A549 (cell line): ENCODE measurements at regions not wholly inside any gene's neighbourhood (a gene's known extent, or its start where the extent isn't known, plus 50 kb on each side); places are given as distances from the start of the nearest gene placed in this dataset.

Source experiments
- POLR2A ChIP-seq: IDR thresholded peaks from 2 replicates; pipeline ENCODE4 v1.6.1; 2012; ENCODE audit warnings: mild to moderate bottlenecking, low read length
- RNF2 ChIP-seq: fragments of 200-600 bp; sonication (generic); IDR thresholded peaks from 2 replicates; pipeline ENCODE4 v1.6.1; 2016; ENCODE audit warnings: low read depth, mild to moderate bottlenecking, antibody characterized with exemption, moderate library complexity, borderline replicate concordance
- ZC3H11A ChIP-seq: fragments of 450-650 bp; IDR thresholded peaks from 2 replicates; pipeline ENCODE4 v1.6.1; 2014; ENCODE audit warnings: antibody characterized with exemption, mild to moderate bottlenecking
- TF ChIP-seq, protein P1 (sequence below): fragments of 150-350 bp; IDR thresholded peaks from 2 replicates; pipeline ENCODE4 v1.6.1; 2014; ENCODE audit warnings: low read depth, mild to moderate bottlenecking, low read length
- TF ChIP-seq, protein P2 (sequence below): fragments of >200 bp; sonication (Bioruptor Twin); formaldehyde crosslinking; IDR thresholded peaks from 3 replicates; pipeline ENCODE4 v1.5.1; 2016

DNA sequence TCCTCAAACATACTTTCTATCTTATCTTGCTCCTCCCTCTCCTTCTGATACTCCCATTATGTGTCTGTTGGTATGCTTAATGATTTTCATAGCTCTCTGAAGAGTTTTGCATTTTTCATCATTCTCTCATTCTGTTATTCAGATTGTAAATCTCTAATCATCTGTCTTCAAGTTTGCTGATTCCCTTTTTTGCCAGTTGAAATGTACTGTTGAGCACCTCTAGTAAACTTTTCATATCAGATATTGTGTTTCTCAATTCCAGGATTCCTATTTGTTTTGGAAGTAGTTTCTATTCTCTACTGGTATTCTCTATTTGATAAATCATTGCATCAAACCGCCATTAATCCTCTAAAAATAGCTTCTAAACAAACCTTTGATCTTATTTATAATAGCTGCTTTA is 387.7 kb downstream of the PAX1 start:
- TF ChIP-seq, protein P1, sequence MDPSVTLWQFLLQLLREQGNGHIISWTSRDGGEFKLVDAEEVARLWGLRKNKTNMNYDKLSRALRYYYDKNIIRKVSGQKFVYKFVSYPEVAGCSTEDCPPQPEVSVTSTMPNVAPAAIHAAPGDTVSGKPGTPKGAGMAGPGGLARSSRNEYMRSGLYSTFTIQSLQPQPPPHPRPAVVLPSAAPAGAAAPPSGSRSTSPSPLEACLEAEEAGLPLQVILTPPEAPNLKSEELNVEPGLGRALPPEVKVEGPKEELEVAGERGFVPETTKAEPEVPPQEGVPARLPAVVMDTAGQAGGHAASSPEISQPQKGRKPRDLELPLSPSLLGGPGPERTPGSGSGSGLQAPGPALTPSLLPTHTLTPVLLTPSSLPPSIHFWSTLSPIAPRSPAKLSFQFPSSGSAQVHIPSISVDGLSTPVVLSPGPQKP, result no peak
- TF ChIP-seq RNF2 (no peak), POLR2A (no peak), ZC3H11A (no peak)
- TF ChIP-seq, protein P2, sequence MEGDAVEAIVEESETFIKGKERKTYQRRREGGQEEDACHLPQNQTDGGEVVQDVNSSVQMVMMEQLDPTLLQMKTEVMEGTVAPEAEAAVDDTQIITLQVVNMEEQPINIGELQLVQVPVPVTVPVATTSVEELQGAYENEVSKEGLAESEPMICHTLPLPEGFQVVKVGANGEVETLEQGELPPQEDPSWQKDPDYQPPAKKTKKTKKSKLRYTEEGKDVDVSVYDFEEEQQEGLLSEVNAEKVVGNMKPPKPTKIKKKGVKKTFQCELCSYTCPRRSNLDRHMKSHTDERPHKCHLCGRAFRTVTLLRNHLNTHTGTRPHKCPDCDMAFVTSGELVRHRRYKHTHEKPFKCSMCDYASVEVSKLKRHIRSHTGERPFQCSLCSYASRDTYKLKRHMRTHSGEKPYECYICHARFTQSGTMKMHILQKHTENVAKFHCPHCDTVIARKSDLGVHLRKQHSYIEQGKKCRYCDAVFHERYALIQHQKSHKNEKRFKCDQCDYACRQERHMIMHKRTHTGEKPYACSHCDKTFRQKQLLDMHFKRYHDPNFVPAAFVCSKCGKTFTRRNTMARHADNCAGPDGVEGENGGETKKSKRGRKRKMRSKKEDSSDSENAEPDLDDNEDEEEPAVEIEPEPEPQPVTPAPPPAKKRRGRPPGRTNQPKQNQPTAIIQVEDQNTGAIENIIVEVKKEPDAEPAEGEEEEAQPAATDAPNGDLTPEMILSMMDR, result no peak
